ENCODE measurements at regions not wholly inside any gene's neighbourhood (a gene's known extent, or its start where the extent isn't known, plus 50 kb on each side); places are given as distances from the start of the nearest gene placed in this dataset.

DNA sequence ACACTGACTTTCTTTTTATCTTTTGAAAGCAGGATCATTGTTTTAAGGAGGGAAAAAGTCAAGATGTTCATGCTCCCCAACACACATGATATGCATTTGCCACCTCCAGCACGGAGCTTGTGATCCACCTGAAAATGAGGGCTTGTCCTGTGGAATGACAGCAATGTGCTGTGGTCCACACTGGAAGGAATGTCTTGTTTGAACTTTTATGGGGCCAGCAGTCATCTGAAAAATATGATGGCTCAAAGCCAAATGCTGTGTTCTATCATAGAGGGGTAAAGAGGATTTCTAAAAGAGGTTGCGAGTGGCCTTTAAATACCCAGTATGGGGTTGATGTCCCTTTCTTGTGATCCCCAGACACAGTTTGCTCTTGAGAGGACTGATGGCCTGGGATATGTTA lies 226.5 kb upstream of the SPRED2 start:
- TF ChIP-seq CREB1 (CRISPR knock-in tag; IDR thresholded peaks at IDR 0.05) (no peak), CTCF (IDR thresholded peaks at IDR 0.05) (no peak), ZNF232 (CRISPR knock-in tag; IDR thresholded peaks at IDR 0.05) (no peak), NR3C1 (CRISPR knock-in tag; conservative IDR thresholded peaks at IDR 0.05; ENCODE audit: low read depth) (no peak)
- TF ChIP-seq, protein P1, sequence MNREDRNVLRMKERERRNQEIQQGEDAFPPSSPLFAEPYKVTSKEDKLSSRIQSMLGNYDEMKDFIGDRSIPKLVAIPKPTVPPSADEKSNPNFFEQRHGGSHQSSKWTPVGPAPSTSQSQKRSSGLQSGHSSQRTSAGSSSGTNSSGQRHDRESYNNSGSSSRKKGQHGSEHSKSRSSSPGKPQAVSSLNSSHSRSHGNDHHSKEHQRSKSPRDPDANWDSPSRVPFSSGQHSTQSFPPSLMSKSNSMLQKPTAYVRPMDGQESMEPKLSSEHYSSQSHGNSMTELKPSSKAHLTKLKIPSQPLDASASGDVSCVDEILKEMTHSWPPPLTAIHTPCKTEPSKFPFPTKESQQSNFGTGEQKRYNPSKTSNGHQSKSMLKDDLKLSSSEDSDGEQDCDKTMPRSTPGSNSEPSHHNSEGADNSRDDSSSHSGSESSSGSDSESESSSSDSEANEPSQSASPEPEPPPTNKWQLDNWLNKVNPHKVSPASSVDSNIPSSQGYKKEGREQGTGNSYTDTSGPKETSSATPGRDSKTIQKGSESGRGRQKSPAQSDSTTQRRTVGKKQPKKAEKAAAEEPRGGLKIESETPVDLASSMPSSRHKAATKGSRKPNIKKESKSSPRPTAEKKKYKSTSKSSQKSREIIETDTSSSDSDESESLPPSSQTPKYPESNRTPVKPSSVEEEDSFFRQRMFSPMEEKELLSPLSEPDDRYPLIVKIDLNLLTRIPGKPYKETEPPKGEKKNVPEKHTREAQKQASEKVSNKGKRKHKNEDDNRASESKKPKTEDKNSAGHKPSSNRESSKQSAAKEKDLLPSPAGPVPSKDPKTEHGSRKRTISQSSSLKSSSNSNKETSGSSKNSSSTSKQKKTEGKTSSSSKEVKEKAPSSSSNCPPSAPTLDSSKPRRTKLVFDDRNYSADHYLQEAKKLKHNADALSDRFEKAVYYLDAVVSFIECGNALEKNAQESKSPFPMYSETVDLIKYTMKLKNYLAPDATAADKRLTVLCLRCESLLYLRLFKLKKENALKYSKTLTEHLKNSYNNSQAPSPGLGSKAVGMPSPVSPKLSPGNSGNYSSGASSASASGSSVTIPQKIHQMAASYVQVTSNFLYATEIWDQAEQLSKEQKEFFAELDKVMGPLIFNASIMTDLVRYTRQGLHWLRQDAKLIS (CRISPR knock-in tag; IDR thresholded peaks at IDR 0.05; ENCODE audit: borderline replicate concordance), result no peak
- TF ChIP-seq, protein P2, sequence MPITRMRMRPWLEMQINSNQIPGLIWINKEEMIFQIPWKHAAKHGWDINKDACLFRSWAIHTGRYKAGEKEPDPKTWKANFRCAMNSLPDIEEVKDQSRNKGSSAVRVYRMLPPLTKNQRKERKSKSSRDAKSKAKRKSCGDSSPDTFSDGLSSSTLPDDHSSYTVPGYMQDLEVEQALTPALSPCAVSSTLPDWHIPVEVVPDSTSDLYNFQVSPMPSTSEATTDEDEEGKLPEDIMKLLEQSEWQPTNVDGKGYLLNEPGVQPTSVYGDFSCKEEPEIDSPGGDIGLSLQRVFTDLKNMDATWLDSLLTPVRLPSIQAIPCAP (CRISPR knock-in tag; IDR thresholded peaks at IDR 0.05), result no peak

Data from WTC11 (cell line).